OCI-LY1 (cell line): ENCODE measurements at regions not wholly inside any gene's neighbourhood (a gene's known extent, or its start where the extent isn't known, plus 50 kb on each side); places are given as distances from the start of the nearest gene placed in this dataset.

Source experiments
- H2AFZ ChIP-seq: fragments of 200-600 bp; sonication (generic), shearing (Covaris generic); 2 replicates; pipeline ENCODE4 v1.6.0; 2014; ENCODE audit warnings: antibody characterized with exemption, mild to moderate bottlenecking, low read length
- H3F3A ChIP-seq: fragments of 200-600 bp; sonication (generic), shearing (Covaris generic); 2 replicates; pipeline ENCODE4 v1.6.0; 2014; ENCODE audit warnings: mild to moderate bottlenecking, antibody characterized with exemption, low read length, moderate library complexity; ENCODE audit not compliant: insufficient read depth
- H3K27ac ChIP-seq: fragments of 200-600 bp; sonication (generic); 2 replicates; pipeline ENCODE4 v1.5.1; 2014; ENCODE audit warnings: low read length, mixed run types, mild to moderate bottlenecking, low read depth; ENCODE audit not compliant: poor library complexity, severe bottlenecking
- H3K27me3 ChIP-seq: fragments of 200-600 bp; sonication (generic); 2 replicates; pipeline ENCODE4 v1.6.0; 2014; ENCODE audit warnings: antibody characterized with exemption, mild to moderate bottlenecking, low read length, moderate library complexity; ENCODE audit not compliant: insufficient read depth
- H3K36me3 ChIP-seq: fragments of 200-600 bp; sonication (generic); 2 replicates; pipeline ENCODE4 v1.6.1; 2014; ENCODE audit warnings: mild to moderate bottlenecking, antibody characterized with exemption, low read length, moderate library complexity, mixed read lengths; ENCODE audit not compliant: insufficient read depth
- H3K4me1 ChIP-seq: fragments of 200-600 bp; sonication (generic); 2 replicates; pipeline ENCODE4 v1.5.1; 2014; ENCODE audit warnings: mild to moderate bottlenecking, low read length, moderate library complexity; ENCODE audit not compliant: insufficient read depth, severe bottlenecking
- H3K4me2 ChIP-seq: fragments of 200-600 bp; sonication (generic), shearing (Covaris generic); 2 replicates; pipeline ENCODE4 v1.6.1; 2014; ENCODE audit warnings: low read length
- H3K4me3 ChIP-seq: fragments of 200-600 bp; sonication (generic); 2 replicates; pipeline ENCODE4 v1.5.1; 2014; ENCODE audit warnings: low read length, low read depth, mild to moderate bottlenecking, mixed read lengths; ENCODE audit not compliant: poor library complexity, severe bottlenecking
- H3K79me2 ChIP-seq: fragments of 200-600 bp; shearing (Covaris generic); 2 replicates; pipeline ENCODE4 v1.6.1; 2016; ENCODE audit warnings: mixed run types, low read length, mixed read lengths; ENCODE audit not compliant: insufficient read depth
- H3K9ac ChIP-seq: fragments of 200-600 bp; sonication (generic), shearing (Covaris generic); 2 replicates; pipeline ENCODE4 v1.6.1; 2014; ENCODE audit warnings: mild to moderate bottlenecking, low read length, mixed read lengths
- H3K9me2 ChIP-seq: fragments of 200-600 bp; sonication (generic), shearing (Covaris generic); 2 replicates; pipeline ENCODE4 v1.6.1; 2014; ENCODE audit warnings: low read depth, mild to moderate bottlenecking, low read length, mixed read lengths
- H3K9me3 ChIP-seq: fragments of 200-600 bp; shearing (Covaris generic); 2 replicates; pipeline ENCODE4 v1.6.1; 2014; ENCODE audit warnings: low read length, mixed read lengths
- H4K20me1 ChIP-seq: fragments of 200-600 bp; sonication (generic), shearing (Covaris generic); 2 replicates; pipeline ENCODE4 v1.6.0; 2016; ENCODE audit warnings: mild to moderate bottlenecking, low read length; ENCODE audit not compliant: insufficient read depth
- CTCF ChIP-seq: fragments of 200-600 bp; sonication (generic), shearing (Covaris generic); IDR thresholded peaks from 2 replicates; pipeline ENCODE4 v1.5.1; 2017; ENCODE audit warnings: mild to moderate bottlenecking, antibody characterized with exemption, low read length, moderate library complexity, mixed read lengths
- EZH2 ChIP-seq: fragments of 200-600 bp; sonication (generic), shearing (Covaris generic); IDR thresholded peaks from 2 replicates; pipeline ENCODE4 v1.8.0; 2017; ENCODE audit warnings: borderline replicate concordance, mixed run types, mild to moderate bottlenecking, antibody characterized with exemption, low read length, moderate library complexity, mixed read lengths

GRCh38 chr6:163712566-163712961 is 298.0 kb downstream of the QKI start:
- H3K27ac ChIP-seq: peak overlapping the region; percentile 78
- no peaks in the 10 kb centered on the region for H3K9me3 ChIP-seq
- no peaks in the 10 kb centered on the region for H3K27me3 ChIP-seq
- H3K9ac ChIP-seq: peak overlapping the region; percentile 29
- H3K4me2 ChIP-seq: peak overlapping the region; percentile 9; the same call in 1 of the 2 replicates
- H3K36me3 ChIP-seq: no peaks in the 10 kb centered on the region
- H2AFZ ChIP-seq: no peak overlapping the region
- 0 out of 2 replicates have a peak, but pooled peaks cover 2% of the 10 kb centered on the region for H3F3A ChIP-seq
- no peaks in the 10 kb centered on the region for H4K20me1 ChIP-seq
- H3K4me1 ChIP-seq: peaks cover 67% of the 10 kb centered on the region
- TF ChIP-seq CTCF: no peak
- no peak for TF ChIP-seq EZH2
- H3K79me2 ChIP-seq: no peaks in the 10 kb centered on the region
- no peaks in the 10 kb centered on the region for H3K9me2 ChIP-seq
- peak overlapping the region; percentile 13 for H3K4me3 ChIP-seq

GRCh38 chr6:163711615-163712565 is 297.4 kb downstream of the QKI start:
- TF ChIP-seq EZH2: no peak
- no peak; the same call in 1 of the 2 replicates for TF ChIP-seq CTCF

DNA sequence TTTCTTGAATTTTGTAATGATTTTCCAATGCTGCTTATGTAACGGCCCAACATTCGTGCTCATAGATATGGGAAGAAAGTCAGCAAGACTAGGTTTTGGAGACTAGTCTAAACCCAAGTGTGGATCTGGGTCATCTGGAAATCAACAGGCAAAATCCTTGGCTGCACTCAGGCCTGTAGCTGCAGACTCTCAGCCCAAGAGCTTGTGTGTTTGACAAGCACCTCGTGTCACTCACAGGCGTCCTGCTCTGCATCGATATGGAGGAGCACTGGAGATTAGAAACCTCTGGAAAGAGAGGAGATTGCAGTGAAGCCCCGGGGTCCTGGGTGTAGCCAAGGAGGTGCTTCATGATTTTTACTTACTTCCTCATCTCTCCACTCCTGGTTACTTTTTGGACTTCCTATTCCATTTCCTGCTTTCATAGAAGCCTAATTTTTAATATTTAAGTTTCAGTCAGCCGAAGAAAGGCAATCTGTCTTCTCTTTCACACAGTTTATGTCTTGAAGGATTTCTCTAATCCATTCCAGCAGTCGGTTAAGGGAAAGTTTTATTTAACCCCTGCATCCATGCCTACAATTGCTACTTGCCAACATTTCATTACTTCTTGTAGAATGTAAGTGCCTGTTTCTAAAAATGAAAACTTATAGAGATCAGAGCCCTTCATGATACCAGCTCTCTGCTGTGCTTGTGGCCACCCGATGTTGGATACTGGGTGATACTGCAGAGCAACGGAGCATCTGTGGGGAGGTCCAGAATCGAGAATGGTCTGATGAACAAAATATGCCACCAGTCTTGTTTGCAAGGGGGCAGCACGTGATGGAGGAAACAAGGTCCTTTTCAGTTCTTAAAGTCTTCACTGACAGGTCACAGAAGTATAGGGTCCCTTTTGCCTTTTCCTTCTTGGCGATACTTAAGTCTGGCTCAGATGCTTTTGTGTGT is 296.3 kb downstream of the QKI start:
- H3K79me2 ChIP-seq: no peaks in the 10 kb centered on the region
- peak overlapping the region; percentile 16; the same call in 1 of the 2 replicates for H3K4me2 ChIP-seq
- peaks cover 69% of the 10 kb centered on the region for H3K4me1 ChIP-seq
- H2AFZ ChIP-seq: no peak overlapping the region
- no peak overlapping the region for H3K4me3 ChIP-seq
- H3K9ac ChIP-seq: no peak overlapping the region
- H3K36me3 ChIP-seq: no peaks in the 10 kb centered on the region
- TF ChIP-seq EZH2: no peak
- TF ChIP-seq CTCF: no peak
- peak overlapping the region; percentile 78 for H3K27ac ChIP-seq
- H3K9me2 ChIP-seq: no peaks in the 10 kb centered on the region
- no peaks in the 10 kb centered on the region for H3K9me3 ChIP-seq
- H3F3A ChIP-seq: peaks cover 10% of the 10 kb centered on the region; the same call in 1 of the 2 replicates
- no peaks in the 10 kb centered on the region for H3K27me3 ChIP-seq
- H4K20me1 ChIP-seq: no peaks in the 10 kb centered on the region

More at GRCh38 chr6:163711615-163712565, 297.4 kb downstream of the QKI start:
- H2AFZ ChIP-seq: no peak overlapping the region
- H4K20me1 ChIP-seq: no peaks in the 10 kb centered on the region
- H3K4me3 ChIP-seq: peak overlapping the region; percentile 13
- peaks cover 67% of the 10 kb centered on the region for H3K4me1 ChIP-seq
- peaks cover 8% of the 10 kb centered on the region; the same call in 1 of the 2 replicates for H3F3A ChIP-seq
- no peaks in the 10 kb centered on the region for H3K79me2 ChIP-seq
- H3K27me3 ChIP-seq: no peaks in the 10 kb centered on the region
- H3K4me2 ChIP-seq: peak overlapping the region; percentile 9; the same call in 1 of the 2 replicates
- H3K9me3 ChIP-seq: no peaks in the 10 kb centered on the region
- H3K36me3 ChIP-seq: no peaks in the 10 kb centered on the region
- H3K9me2 ChIP-seq: no peaks in the 10 kb centered on the region
- H3K27ac ChIP-seq: peak overlapping the region; percentile 78
- H3K9ac ChIP-seq: peak overlapping the region; percentile 29; the same call in 1 of the 2 replicates
